ENCODE measurements at regions not wholly inside any gene's neighbourhood (a gene's known extent, or its start where the extent isn't known, plus 50 kb on each side); places are given as distances from the start of the nearest gene placed in this dataset.

- TF ChIP-seq CTCF (conservative IDR thresholded peaks at IDR 0.05; ENCODE audit: low read depth, low read length) (no peak), EZH2 (IDR thresholded peaks at IDR 0.05; ENCODE audit: low read length, unreplicated experiment) (no peak)
Observed at GRCh38 chr16:73482310-73482709, 434.4 kb upstream of the ZFHX3 start.

Measured in PC-3 (cell line).